ENCODE measurements at regions not wholly inside any gene's neighbourhood (a gene's known extent, or its start where the extent isn't known, plus 50 kb on each side); places are given as distances from the start of the nearest gene placed in this dataset.

GRCh38 chr1:62988867-62989266 lies 204.9 kb downstream of the ATG4C start:
- DNase-seq, result no peak

- no peak for DNase-seq
Measured at GRCh38 chr1:62989497-62989896, 205.6 kb downstream of the ATG4C start.

GRCh38 chr1:62991152-62991551 lies 207.2 kb downstream of the ATG4C start:
- no peak for DNase-seq

GRCh38 chr1:62993844-62994243 lies 209.9 kb downstream of the ATG4C start:
- DNase-seq, result no peak

GRCh38 chr1:62995173-62995572 lies 211.2 kb downstream of the ATG4C start:
- DNase-seq, result no peak

GRCh38 chr1:62997884-62998283 lies 214.0 kb downstream of the ATG4C start:
- DNase-seq, result no peak

- no peak for DNase-seq
Measured at GRCh38 chr1:62998845-62999649, 215.1 kb downstream of the ATG4C start.

- no peak for DNase-seq
Measured at GRCh38 chr1:63000508-63000907, 216.6 kb downstream of the ATG4C start.

GRCh38 chr1:63004868-63005267 lies 220.9 kb downstream of the ATG4C start:
- no peak for DNase-seq

GRCh38 chr1:63005812-63006211 lies 221.9 kb downstream of the ATG4C start:
- no peak for DNase-seq

GRCh38 chr1:63009421-63009820 lies 225.5 kb downstream of the ATG4C start:
- DNase-seq, result no peak

- DNase-seq, result no peak
Measured at GRCh38 chr1:63010913-63011660, 227.2 kb downstream of the ATG4C start.

- no peak for DNase-seq
Measured at GRCh38 chr1:63012339-63012738, 228.4 kb downstream of the ATG4C start.

GRCh38 chr1:63014267-63014666 lies 230.3 kb downstream of the ATG4C start:
- no peak for DNase-seq

- no peak for DNase-seq
Measured at GRCh38 chr1:63022319-63022718, 238.4 kb downstream of the ATG4C start.

GRCh38 chr1:63023171-63023570 lies 239.2 kb downstream of the ATG4C start:
- DNase-seq, result no peak

GRCh38 chr1:63023637-63024036 lies 239.7 kb downstream of the ATG4C start:
- DNase-seq, result no peak

- DNase-seq, result no peak
Measured at GRCh38 chr1:63024132-63024531, 240.2 kb downstream of the ATG4C start.

- no peak for DNase-seq
Measured at GRCh38 chr1:63027176-63027575, 243.2 kb downstream of the ATG4C start.

- DNase-seq, result no peak
Measured at GRCh38 chr1:63032171-63032570, 248.2 kb downstream of the ATG4C start.

GRCh38 chr1:63033211-63033610 lies 249.3 kb downstream of the ATG4C start:
- no peak for DNase-seq

- DNase-seq, result no peak
Measured at GRCh38 chr1:63034256-63034655, 250.3 kb downstream of the ATG4C start.

GRCh38 chr1:63038586-63038985 lies 254.7 kb downstream of the ATG4C start:
- no peak for DNase-seq

GRCh38 chr1:63041660-63042059 lies 257.7 kb downstream of the ATG4C start:
- no peak for DNase-seq

Data from suppressor macrophage (primary cell).